ENCODE measurements at regions not wholly inside any gene's neighbourhood (a gene's known extent, or its start where the extent isn't known, plus 50 kb on each side); places are given as distances from the start of the nearest gene placed in this dataset.
A peak's percentile ranks its signal among the peaks of the same experiment; 100 is the strongest.

GRCh38 chr3:18633002-18633401 is 207.9 kb upstream of the SATB1 start:
- Histone ChIP-seq H2BK12ac (ENCODE audit: low read length) (no peak overlapping the region), H2BK5ac (ENCODE audit: low read depth, low read length, poor library complexity) (no peak overlapping the region), H4K8ac (ENCODE audit: low read depth, low read length) (no peak overlapping the region), H3K14ac (ENCODE audit: low read length) (no peak overlapping the region), H4K12ac (ENCODE audit: low read depth, low read length) (no peak overlapping the region), H2AFZ (ENCODE audit: insufficient read depth, low read length, poor library complexity) (no peak overlapping the region), H3K36me3 (ENCODE audit: control insufficient read depth in 1 of 2, insufficient read depth in 2 of 2, low read length in 2 of 2) (no peaks in the 10 kb centered on the region), H3K4me3 (ENCODE audit: low read depth, low read length) (no peak overlapping the region), H3K79me1 (ENCODE audit: low read length) (no peaks in the 10 kb centered on the region), H4K91ac (ENCODE audit: low read depth, low read length) (no peak overlapping the region), H2BK120ac (ENCODE audit: insufficient read depth, low read length, poor library complexity) (no peak overlapping the region), H3K4ac (ENCODE audit: low read depth, low read length) (no peak overlapping the region), H3K27me3 (ENCODE audit: insufficient read depth, low read length) (no peaks in the 10 kb centered on the region), H3K23ac (ENCODE audit: low read length) (no peak overlapping the region), H3K4me1 (ENCODE audit: control insufficient read depth in 1 of 2, insufficient read depth in 2 of 2, low read length in 2 of 2) (no peaks in the 10 kb centered on the region), H3K18ac (ENCODE audit: low read length) (no peak overlapping the region), H3K9me3 (ENCODE audit: insufficient read depth, low read depth, low read length) (no peaks in the 10 kb centered on the region), H3K9ac (ENCODE audit: low read length) (no peak overlapping the region), H3K4me2 (ENCODE audit: low read length) (no peak overlapping the region), H3K79me2 (ENCODE audit: control insufficient read depth, insufficient read depth, low read length, poor library complexity) (no peaks in the 10 kb centered on the region), H3K27ac (ENCODE audit: low read depth, low read length) (no peak overlapping the region), H2AK5ac (ENCODE audit: low read length) (no peak overlapping the region)
- no peak for DNase-seq
- no CpG with 5 or more reads among the region's 7 CpGs for WGBS (ENCODE audit: extremely low coverage, insufficient coverage, insufficient read length)

GRCh38 chr3:18630295-18630694 is 205.2 kb upstream of the SATB1 start:
- Histone ChIP-seq H3K4me2 (ENCODE audit: low read length) (no peak overlapping the region), H3K4me1 (ENCODE audit: control insufficient read depth in 1 of 2, insufficient read depth in 2 of 2, low read length in 2 of 2) (no peaks in the 10 kb centered on the region), H2BK12ac (ENCODE audit: low read length) (no peak overlapping the region), H3K27ac (ENCODE audit: low read depth, low read length) (no peak overlapping the region), H3K36me3 (ENCODE audit: control insufficient read depth in 1 of 2, insufficient read depth in 2 of 2, low read length in 2 of 2) (no peaks in the 10 kb centered on the region), H3K9ac (ENCODE audit: low read length) (no peak overlapping the region), H4K91ac (ENCODE audit: low read depth, low read length) (no peak overlapping the region), H3K4ac (ENCODE audit: low read depth, low read length) (no peak overlapping the region), H3K79me2 (ENCODE audit: control insufficient read depth, insufficient read depth, low read length, poor library complexity) (no peaks in the 10 kb centered on the region), H3K9me3 (ENCODE audit: insufficient read depth, low read depth, low read length) (no peaks in the 10 kb centered on the region), H2AFZ (ENCODE audit: insufficient read depth, low read length, poor library complexity) (no peak overlapping the region), H3K23ac (ENCODE audit: low read length) (no peak overlapping the region), H2BK5ac (ENCODE audit: low read depth, low read length, poor library complexity) (no peak overlapping the region), H2BK120ac (ENCODE audit: insufficient read depth, low read length, poor library complexity) (no peak overlapping the region), H3K79me1 (ENCODE audit: low read length) (no peaks in the 10 kb centered on the region), H4K8ac (ENCODE audit: low read depth, low read length) (no peak overlapping the region), H2AK5ac (ENCODE audit: low read length) (no peak overlapping the region), H3K27me3 (ENCODE audit: insufficient read depth, low read length) (no peaks in the 10 kb centered on the region), H4K12ac (ENCODE audit: low read depth, low read length) (no peak overlapping the region), H3K4me3 (ENCODE audit: low read depth, low read length) (no peak overlapping the region), H3K14ac (ENCODE audit: low read length) (no peak overlapping the region), H3K18ac (ENCODE audit: low read length) (no peak overlapping the region)
- DNase-seq, result peak in 1 of 2 donors; percentile 35
- no CpG with 5 or more reads among the region's 4 CpGs for WGBS (ENCODE audit: extremely low coverage, insufficient coverage, insufficient read length)

- H2AK5ac ChIP-seq (ENCODE audit: low read length), result no peak overlapping the region
- H3K36me3 ChIP-seq (ENCODE audit: control insufficient read depth in 1 of 2, insufficient read depth in 2 of 2, low read length in 2 of 2), result no peaks in the 10 kb centered on the region
- no peak overlapping the region for H3K18ac ChIP-seq (ENCODE audit: low read length)
- H3K79me2 ChIP-seq (ENCODE audit: control insufficient read depth, insufficient read depth, low read length, poor library complexity), result no peaks in the 10 kb centered on the region
- H3K23ac ChIP-seq (ENCODE audit: low read length), result no peak overlapping the region
- no peak overlapping the region for H3K4me3 ChIP-seq (ENCODE audit: low read depth, low read length)
- no peak overlapping the region for H4K8ac ChIP-seq (ENCODE audit: low read depth, low read length)
- H2BK120ac ChIP-seq (ENCODE audit: insufficient read depth, low read length, poor library complexity), result no peak overlapping the region
- H4K12ac ChIP-seq (ENCODE audit: low read depth, low read length), result no peak overlapping the region
- H3K27me3 ChIP-seq (ENCODE audit: insufficient read depth, low read length), result no peaks in the 10 kb centered on the region
- no peak overlapping the region for H2BK5ac ChIP-seq (ENCODE audit: low read depth, low read length, poor library complexity)
- no peaks in the 10 kb centered on the region for H3K9me3 ChIP-seq (ENCODE audit: insufficient read depth, low read depth, low read length)
- no peak overlapping the region for H4K91ac ChIP-seq (ENCODE audit: low read depth, low read length)
- H3K4me2 ChIP-seq (ENCODE audit: low read length), result no peak overlapping the region
- no CpG with 5 or more reads among the region's 2 CpGs for WGBS (ENCODE audit: extremely low coverage, insufficient coverage, insufficient read length)
- H2BK12ac ChIP-seq (ENCODE audit: low read length), result no peak overlapping the region
- no peak for DNase-seq
- no peak overlapping the region for H3K9ac ChIP-seq (ENCODE audit: low read length)
- no peak overlapping the region for H3K4ac ChIP-seq (ENCODE audit: low read depth, low read length)
- peaks cover 0 to 2% of the 10 kb centered on the region in 2 experiments for H3K4me1 ChIP-seq (ENCODE audit: control insufficient read depth in 1 of 2, insufficient read depth in 2 of 2, low read length in 2 of 2)
- H3K79me1 ChIP-seq (ENCODE audit: low read length), result no peaks in the 10 kb centered on the region
- no peak overlapping the region for H3K27ac ChIP-seq (ENCODE audit: low read depth, low read length)
- H2AFZ ChIP-seq (ENCODE audit: insufficient read depth, low read length, poor library complexity), result no peak overlapping the region
- H3K14ac ChIP-seq (ENCODE audit: low read length), result no peak overlapping the region
Measured at GRCh38 chr3:18625085-18625484, 199.9 kb upstream of the SATB1 start.

GRCh38 chr3:18623220-18623619 is 198.1 kb upstream of the SATB1 start:
- Histone ChIP-seq H2AK5ac (ENCODE audit: low read length) (no peak overlapping the region), H3K4me2 (ENCODE audit: low read length) (no peak overlapping the region), H3K4me1 (ENCODE audit: control insufficient read depth in 1 of 2, insufficient read depth in 2 of 2, low read length in 2 of 2) (peaks cover 0 to 2% of the 10 kb centered on the region in 2 experiments), H4K8ac (ENCODE audit: low read depth, low read length) (no peak overlapping the region), H4K12ac (ENCODE audit: low read depth, low read length) (no peak overlapping the region), H3K27ac (ENCODE audit: low read depth, low read length) (no peak overlapping the region), H3K4ac (ENCODE audit: low read depth, low read length) (no peak overlapping the region), H2AFZ (ENCODE audit: insufficient read depth, low read length, poor library complexity) (no peak overlapping the region), H3K18ac (ENCODE audit: low read length) (no peak overlapping the region), H3K36me3 (ENCODE audit: control insufficient read depth in 1 of 2, insufficient read depth in 2 of 2, low read length in 2 of 2) (no peaks in the 10 kb centered on the region), H2BK12ac (ENCODE audit: low read length) (no peak overlapping the region), H3K27me3 (ENCODE audit: insufficient read depth, low read length) (no peaks in the 10 kb centered on the region), H3K9ac (ENCODE audit: low read length) (no peak overlapping the region), H2BK120ac (ENCODE audit: insufficient read depth, low read length, poor library complexity) (no peak overlapping the region), H3K14ac (ENCODE audit: low read length) (no peak overlapping the region), H3K23ac (ENCODE audit: low read length) (no peak overlapping the region), H4K91ac (ENCODE audit: low read depth, low read length) (no peak overlapping the region), H3K4me3 (ENCODE audit: low read depth, low read length) (no peak overlapping the region), H2BK5ac (ENCODE audit: low read depth, low read length, poor library complexity) (no peak overlapping the region), H3K79me1 (ENCODE audit: low read length) (no peaks in the 10 kb centered on the region), H3K9me3 (ENCODE audit: insufficient read depth, low read depth, low read length) (no peaks in the 10 kb centered on the region), H3K79me2 (ENCODE audit: control insufficient read depth, insufficient read depth, low read length, poor library complexity) (no peaks in the 10 kb centered on the region)
- no peak for DNase-seq
- WGBS (ENCODE audit: extremely low coverage, insufficient coverage, insufficient read length), result no CpG with 5 or more reads among the region's 6 CpGs
